Liver (tissue), 8 donors: ENCODE measurements at regions not wholly inside any gene's neighbourhood (a gene's known extent, or its start where the extent isn't known, plus 50 kb on each side); places are given as distances from the start of the nearest gene placed in this dataset.

Experiments used
- DNase-seq: peaks from one replicate; pipeline ENCODE4 v3.0.0-alpha.2; 2017; ENCODE audit warnings: low spot score
- H3K27ac ChIP-seq, 2 donors: one replicate each; pipeline ENCODE4 v1.7.0; 2013; ENCODE audit warnings: inconsistent platforms in 2 of 2, low read length in 2 of 2, control low read depth in 1 of 2, low read depth in 1 of 2, mild to moderate bottlenecking in 1 of 2
- H3K27me3 ChIP-seq, 4 donors: one replicate each; pipeline versions ENCODE4 v1.6.1 to v1.7.0; 2013; ENCODE audit warnings: low read length in 3 of 4, inconsistent platforms in 1 of 4, mild to moderate bottlenecking in 1 of 4, moderate library complexity in 1 of 4; ENCODE audit not compliant: control insufficient read depth in 4 of 4, insufficient read depth in 4 of 4
- H3K36me3 ChIP-seq, 4 donors: one replicate each; pipeline versions ENCODE4 v1.6.1 to v1.7.0; 2013; ENCODE audit warnings: low read length in 3 of 4, mild to moderate bottlenecking in 3 of 4, low read depth in 1 of 4, moderate library complexity in 1 of 4; ENCODE audit not compliant: control insufficient read depth in 4 of 4, insufficient read depth in 3 of 4
- H3K4me1 ChIP-seq, 4 donors: one replicate each; pipeline versions ENCODE4 v1.6.1 to v1.7.0; 2013; ENCODE audit warnings: low read length in 3 of 4, mild to moderate bottlenecking in 3 of 4, moderate library complexity in 1 of 4; ENCODE audit not compliant: control insufficient read depth in 4 of 4, insufficient read depth in 4 of 4
- H3K4me3 ChIP-seq, 3 donors: one replicate each; pipeline versions ENCODE4 v1.6.1 to v1.7.0; 2013; ENCODE audit warnings: low read length in 3 of 3, control low read depth in 1 of 3, low read depth in 1 of 3, mild to moderate bottlenecking in 1 of 3
- H3K9ac ChIP-seq, 2 donors: one replicate each; pipeline ENCODE4 v1.7.0; 2013; ENCODE audit warnings: low read length in 2 of 2, mild to moderate bottlenecking in 2 of 2, moderate library complexity in 2 of 2, control low read depth in 1 of 2, low read depth in 1 of 2
- H3K9me3 ChIP-seq, 4 donors: one replicate each; pipeline versions ENCODE4 v1.6.1 to v1.7.0; 2013; ENCODE audit warnings: low read length in 3 of 4; ENCODE audit not compliant: control insufficient read depth in 4 of 4
- CTCF ChIP-seq: fragments of 150-350 bp; IDR thresholded peaks from 2 replicates; pipeline ENCODE4 v1.5.1; 2017; ENCODE audit warnings: improper control_type of control experiment, low read depth, low read length; ENCODE audit not compliant: missing input control
- EGR1 ChIP-seq, 2 donors: IDR thresholded peaks; 2 replicates each; pipeline ENCODE4 v1.6.1; 2016 to 2018; ENCODE audit warnings: antibody characterized with exemption in 2 of 2, low read depth in 2 of 2
- FOXA1 ChIP-seq: IDR thresholded peaks from 2 replicates; pipeline ENCODE4 v1.6.1; 2016; ENCODE audit warnings: antibody characterized with exemption
- GABPA ChIP-seq, 2 donors: IDR thresholded peaks in 1 of 2; conservative IDR thresholded peaks in 1 of 2; 2 replicates each; pipeline ENCODE4 v1.6.1; 2016; ENCODE audit warnings: antibody characterized with exemption in 2 of 2, mild to moderate bottlenecking in 1 of 2, moderate library complexity in 1 of 2
- HNF4A ChIP-seq, 2 donors: conservative IDR thresholded peaks; 2 replicates each; pipeline ENCODE4 v1.6.1; 2016; ENCODE audit warnings: antibody characterized with exemption in 2 of 2, mild to moderate bottlenecking in 2 of 2
- RAD21 ChIP-seq, 2 donors: IDR thresholded peaks; 2 replicates each; pipeline ENCODE4 v1.6.1; 2016; ENCODE audit warnings: antibody characterized with exemption in 2 of 2, mild to moderate bottlenecking in 2 of 2
- REST ChIP-seq: IDR thresholded peaks from 2 replicates; pipeline ENCODE4 v1.6.1; 2016; ENCODE audit warnings: antibody characterized with exemption, mild to moderate bottlenecking
- RXRA ChIP-seq, 2 donors: IDR thresholded peaks; 2 replicates each; pipeline ENCODE4 v1.6.1; 2017 to 2018; ENCODE audit warnings: antibody characterized with exemption in 2 of 2, mild to moderate bottlenecking in 1 of 2
- YY1 ChIP-seq: IDR thresholded peaks from 2 replicates; pipeline ENCODE4 v1.6.1; 2016; ENCODE audit warnings: antibody characterized with exemption, mild to moderate bottlenecking
- WGBS: extraction: QIAGEN DNeasy Blood & Tissue Kit; methylation state at CpG from one replicate; pipeline ENCODE4 v1.1.7; 2013; 5-methylcytosine and 5-hydroxymethylcytosine counted together
- TF ChIP-seq, protein P1 (sequence below): IDR thresholded peaks from 2 replicates; pipeline ENCODE4 v1.6.1; 2016; ENCODE audit warnings: antibody characterized with exemption
- TF ChIP-seq, protein P2 (sequence below): IDR thresholded peaks from 2 replicates; pipeline ENCODE4 v1.6.1; 2016; ENCODE audit warnings: antibody characterized with exemption
- TF ChIP-seq, protein P3 (sequence below): IDR thresholded peaks from 2 replicates; pipeline ENCODE4 v1.6.1; 2016; ENCODE audit warnings: antibody characterized with exemption
- donor health status: healthy.
- donor health status: healthy.
- donor health status: healthy.
- donor health status: healthy.
- donor health status: healthy.

- Histone ChIP-seq H3K9me3 (no peaks in the 10 kb centered on the region), H3K27me3 (no peaks in the 10 kb centered on the region), H3K4me3 (no peak overlapping the region), H3K4me1 (no peaks in the 10 kb centered on the region), H3K36me3 (no peaks in the 10 kb centered on the region), H3K27ac (no peak overlapping the region), H3K9ac (no peak overlapping the region)
- WGBS, result 91% methylated on average over 6 of the region's 6 CpGs
- DNase-seq, result no peak
- TF ChIP-seq GABPA (IDR thresholded peaks at IDR 0.05 in 1 of 2, conservative IDR thresholded peaks at IDR 0.05 in 1 of 2), result no peak
- no peak for TF ChIP-seq HNF4A (conservative IDR thresholded peaks at IDR 0.05)
- TF ChIP-seq, protein P1, sequence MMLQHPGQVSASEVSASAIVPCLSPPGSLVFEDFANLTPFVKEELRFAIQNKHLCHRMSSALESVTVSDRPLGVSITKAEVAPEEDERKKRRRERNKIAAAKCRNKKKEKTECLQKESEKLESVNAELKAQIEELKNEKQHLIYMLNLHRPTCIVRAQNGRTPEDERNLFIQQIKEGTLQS, result no peak
- TF ChIP-seq REST, result no peak
- no peak for TF ChIP-seq RXRA (IDR thresholded peaks at IDR 0.05)
- no peak for TF ChIP-seq EGR1 (IDR thresholded peaks at IDR 0.05; ENCODE audit: low read depth in 2 of 2)
These were observed 167.9 kb downstream of the TNFSF18 start for GRCh38 chr1:172882791-172883386.

- TF ChIP-seq RAD21 (IDR thresholded peaks at IDR 0.05), result no peak
- no peak for TF ChIP-seq GABPA (IDR thresholded peaks at IDR 0.05 in 1 of 2, conservative IDR thresholded peaks at IDR 0.05 in 1 of 2)
- Histone ChIP-seq H3K27me3 (no peaks in the 10 kb centered on the region), H3K4me3 (no peak overlapping the region), H3K4me1 (no peaks in the 10 kb centered on the region), H3K27ac (no peak overlapping the region), H3K9ac (no peak overlapping the region), H3K9me3 (no peaks in the 10 kb centered on the region), H3K36me3 (no peaks in the 10 kb centered on the region)
- DNase-seq, result no peak
- 86% methylated on average over 3 of the region's 3 CpGs for WGBS
These were observed 167.4 kb downstream of the TNFSF18 start for GRCh38 chr1:172883387-172883791.

GRCh38 chr1:172883844-172884243 is 166.9 kb downstream of the TNFSF18 start:
- TF ChIP-seq, protein P2, sequence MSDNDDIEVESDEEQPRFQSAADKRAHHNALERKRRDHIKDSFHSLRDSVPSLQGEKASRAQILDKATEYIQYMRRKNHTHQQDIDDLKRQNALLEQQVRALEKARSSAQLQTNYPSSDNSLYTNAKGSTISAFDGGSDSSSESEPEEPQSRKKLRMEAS, result no peak
- TF ChIP-seq, protein P3, sequence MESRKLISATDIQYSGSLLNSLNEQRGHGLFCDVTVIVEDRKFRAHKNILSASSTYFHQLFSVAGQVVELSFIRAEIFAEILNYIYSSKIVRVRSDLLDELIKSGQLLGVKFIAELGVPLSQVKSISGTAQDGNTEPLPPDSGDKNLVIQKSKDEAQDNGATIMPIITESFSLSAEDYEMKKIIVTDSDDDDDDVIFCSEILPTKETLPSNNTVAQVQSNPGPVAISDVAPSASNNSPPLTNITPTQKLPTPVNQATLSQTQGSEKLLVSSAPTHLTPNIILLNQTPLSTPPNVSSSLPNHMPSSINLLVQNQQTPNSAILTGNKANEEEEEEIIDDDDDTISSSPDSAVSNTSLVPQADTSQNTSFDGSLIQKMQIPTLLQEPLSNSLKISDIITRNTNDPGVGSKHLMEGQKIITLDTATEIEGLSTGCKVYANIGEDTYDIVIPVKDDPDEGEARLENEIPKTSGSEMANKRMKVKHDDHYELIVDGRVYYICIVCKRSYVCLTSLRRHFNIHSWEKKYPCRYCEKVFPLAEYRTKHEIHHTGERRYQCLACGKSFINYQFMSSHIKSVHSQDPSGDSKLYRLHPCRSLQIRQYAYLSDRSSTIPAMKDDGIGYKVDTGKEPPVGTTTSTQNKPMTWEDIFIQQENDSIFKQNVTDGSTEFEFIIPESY, result no peak
- TF ChIP-seq CTCF (no peak), YY1 (no peak), FOXA1 (no peak)
- Histone ChIP-seq H3K9ac (no peak overlapping the region), H3K36me3 (no peaks in the 10 kb centered on the region), H3K27ac (no peak overlapping the region), H3K4me3 (no peak overlapping the region), H3K4me1 (no peaks in the 10 kb centered on the region), H3K27me3 (no peaks in the 10 kb centered on the region), H3K9me3 (no peaks in the 10 kb centered on the region)
- no peak for DNase-seq
- 69% methylated on average over 1 of the region's 1 CpG for WGBS
